A673 (cell line): ENCODE measurements at regions not wholly inside any gene's neighbourhood (a gene's known extent, or its start where the extent isn't known, plus 50 kb on each side); places are given as distances from the start of the nearest gene placed in this dataset.

Source experiments
- BruUV-seq: library from RNA; stranded (reverse); fragments of 400-500 nt; replicated peaks from 2 replicates; lab custom pipeline; 2021; lab: Mats Ljungman, UMichigan
- CTCF ChIA-PET: fragments of 300-600 bp; sonication (Branson Sonifier 250); formaldehyde crosslinking; loops from one replicate; lab custom pipeline; 2022; ENCODE audit warnings: antibody characterized with exemption; lab: Charles Lee
- POLR2A ChIA-PET: fragments of 300-600 bp; sonication (Branson Sonifier 250); formaldehyde crosslinking; loops from one replicate; lab custom pipeline; 2022; ENCODE audit warnings: antibody characterized with exemption; ENCODE audit not compliant: low non-redundant PET; lab: Charles Lee
- DNase-seq: peaks from one replicate; pipeline ENCODE4 v3.0.0-alpha.2; 2015; ENCODE audit warnings: low spot score
- H3K27ac ChIP-seq: fragments of 200-600 bp; sonication (generic); 2 replicates; pipeline ENCODE4 v1.5.1; 2016; ENCODE audit warnings: mixed run types, low read depth, mild to moderate bottlenecking, mixed read lengths, antibody characterized with exemption, low read length; ENCODE audit not compliant: poor library complexity, severe bottlenecking
- H3K27me3 ChIP-seq: fragments of 200-600 bp; sonication (generic); replicated peaks from 2 replicates; pipeline ENCODE4 v1.6.1; 2017; ENCODE audit warnings: mixed run types, low read depth, mild to moderate bottlenecking, mixed read lengths, antibody characterized with exemption, low read length; ENCODE audit not compliant: insufficient read depth, poor library complexity
- H3K36me3 ChIP-seq: fragments of 200-600 bp; sonication (generic); 2 replicates; pipeline ENCODE4 v1.6.1; 2016; ENCODE audit warnings: mixed run types, mild to moderate bottlenecking, mixed read lengths, antibody characterized with exemption, low read length; ENCODE audit not compliant: insufficient read depth, poor library complexity, severe bottlenecking
- H3K4me1 ChIP-seq: fragments of 200-600 bp; sonication (generic); 2 replicates; pipeline ENCODE4 v1.6.1; 2017; ENCODE audit warnings: mixed run types, mild to moderate bottlenecking, mixed read lengths, antibody characterized with exemption, low read length; ENCODE audit not compliant: insufficient read depth, poor library complexity, severe bottlenecking
- H3K4me3 ChIP-seq: fragments of 200-600 bp; sonication (generic); 2 replicates; pipeline ENCODE4 v1.5.1; 2016; ENCODE audit warnings: low read depth, mixed run types, mild to moderate bottlenecking, mixed read lengths, low read length; ENCODE audit not compliant: poor library complexity, severe bottlenecking
- H3K9me3 ChIP-seq: fragments of 200-600 bp; sonication (generic); 2 replicates; pipeline ENCODE4 v1.6.1; 2016; ENCODE audit warnings: mixed run types, low read depth, mild to moderate bottlenecking, mixed read lengths, antibody characterized with exemption, low read length; ENCODE audit not compliant: poor library complexity, severe bottlenecking
- EZH2 ChIP-seq: fragments of 200-600 bp; sonication (generic); IDR thresholded peaks from 2 replicates; pipeline ENCODE4 v1.6.1; 2017; ENCODE audit warnings: borderline replicate concordance, low read depth, mild to moderate bottlenecking, mixed read lengths, antibody characterized with exemption, low read length; ENCODE audit not compliant: poor library complexity, severe bottlenecking
- intact Hi-C: fragments of 100-400 bp; cut with micrococcal nuclease; formaldehyde crosslinking; loops from one replicate; pipeline ENCODE4 v1.10.0; 2022; ENCODE audit not compliant: unreplicated experiment
- TF ChIP-seq, protein P1 (sequence below): fragments of 300-800, 200-600 bp; sonication (generic); conservative IDR thresholded peaks from 2 replicates; pipeline ENCODE4 v1.5.1; 2017; ENCODE audit warnings: low read depth, mild to moderate bottlenecking, antibody characterized with exemption, low read length, moderate library complexity, mixed read lengths

DNA sequence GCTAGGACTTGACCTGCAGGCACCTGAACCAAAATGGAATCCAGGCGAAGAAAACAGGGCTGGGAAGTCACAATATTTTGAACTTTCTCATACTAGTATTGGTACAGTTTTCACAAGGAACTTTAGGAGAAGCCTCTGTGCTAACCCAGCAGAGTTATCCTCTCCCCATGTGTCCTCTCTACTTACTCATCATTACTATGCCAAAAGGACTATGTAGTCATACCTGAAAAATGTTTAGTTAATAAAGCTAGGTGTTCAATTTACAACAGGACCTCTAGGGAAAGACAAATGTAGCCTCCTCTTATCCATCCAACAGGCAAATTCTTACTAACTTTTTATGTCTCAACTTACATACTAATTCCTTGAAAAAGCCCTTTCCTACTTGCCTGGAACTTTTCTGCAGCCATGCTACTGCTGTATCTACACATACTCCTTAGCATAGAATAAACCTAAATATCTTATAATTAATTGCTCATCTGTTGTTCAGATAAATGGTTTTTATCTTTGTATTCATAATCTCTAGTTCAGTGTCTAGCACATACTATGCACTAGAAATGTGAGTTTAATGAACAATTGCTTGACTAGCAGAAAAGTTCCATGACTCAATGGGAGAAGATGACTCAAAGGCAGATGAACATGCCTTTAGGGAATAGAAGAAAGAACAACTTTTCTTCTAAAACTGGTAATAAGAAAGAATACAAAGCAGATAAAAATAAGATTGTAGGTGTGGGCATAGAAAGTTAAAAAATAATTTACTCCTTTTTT lies 215.5 kb upstream of the VEGFC start:
- ChIA-PET CTCF (no interaction called here), POLR2A (no interaction called here)
- intact Hi-C loops = no loop called here
- peaks cover 3% of the 10 kb centered on the region for H3K27me3 ChIP-seq
- no peaks in the 10 kb centered on the region for H3K4me1 ChIP-seq
- TF ChIP-seq, protein P1, sequence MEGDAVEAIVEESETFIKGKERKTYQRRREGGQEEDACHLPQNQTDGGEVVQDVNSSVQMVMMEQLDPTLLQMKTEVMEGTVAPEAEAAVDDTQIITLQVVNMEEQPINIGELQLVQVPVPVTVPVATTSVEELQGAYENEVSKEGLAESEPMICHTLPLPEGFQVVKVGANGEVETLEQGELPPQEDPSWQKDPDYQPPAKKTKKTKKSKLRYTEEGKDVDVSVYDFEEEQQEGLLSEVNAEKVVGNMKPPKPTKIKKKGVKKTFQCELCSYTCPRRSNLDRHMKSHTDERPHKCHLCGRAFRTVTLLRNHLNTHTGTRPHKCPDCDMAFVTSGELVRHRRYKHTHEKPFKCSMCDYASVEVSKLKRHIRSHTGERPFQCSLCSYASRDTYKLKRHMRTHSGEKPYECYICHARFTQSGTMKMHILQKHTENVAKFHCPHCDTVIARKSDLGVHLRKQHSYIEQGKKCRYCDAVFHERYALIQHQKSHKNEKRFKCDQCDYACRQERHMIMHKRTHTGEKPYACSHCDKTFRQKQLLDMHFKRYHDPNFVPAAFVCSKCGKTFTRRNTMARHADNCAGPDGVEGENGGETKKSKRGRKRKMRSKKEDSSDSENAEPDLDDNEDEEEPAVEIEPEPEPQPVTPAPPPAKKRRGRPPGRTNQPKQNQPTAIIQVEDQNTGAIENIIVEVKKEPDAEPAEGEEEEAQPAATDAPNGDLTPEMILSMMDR = no peak
- no peak for TF ChIP-seq EZH2
- H3K27ac ChIP-seq = no peak overlapping the region
- no peak overlapping the region for H3K4me3 ChIP-seq
- no TSS peak for BruUV-seq
- H3K9me3 ChIP-seq = no peaks in the 10 kb centered on the region
- H3K36me3 ChIP-seq = no peaks in the 10 kb centered on the region
- no peak for DNase-seq

DNA sequence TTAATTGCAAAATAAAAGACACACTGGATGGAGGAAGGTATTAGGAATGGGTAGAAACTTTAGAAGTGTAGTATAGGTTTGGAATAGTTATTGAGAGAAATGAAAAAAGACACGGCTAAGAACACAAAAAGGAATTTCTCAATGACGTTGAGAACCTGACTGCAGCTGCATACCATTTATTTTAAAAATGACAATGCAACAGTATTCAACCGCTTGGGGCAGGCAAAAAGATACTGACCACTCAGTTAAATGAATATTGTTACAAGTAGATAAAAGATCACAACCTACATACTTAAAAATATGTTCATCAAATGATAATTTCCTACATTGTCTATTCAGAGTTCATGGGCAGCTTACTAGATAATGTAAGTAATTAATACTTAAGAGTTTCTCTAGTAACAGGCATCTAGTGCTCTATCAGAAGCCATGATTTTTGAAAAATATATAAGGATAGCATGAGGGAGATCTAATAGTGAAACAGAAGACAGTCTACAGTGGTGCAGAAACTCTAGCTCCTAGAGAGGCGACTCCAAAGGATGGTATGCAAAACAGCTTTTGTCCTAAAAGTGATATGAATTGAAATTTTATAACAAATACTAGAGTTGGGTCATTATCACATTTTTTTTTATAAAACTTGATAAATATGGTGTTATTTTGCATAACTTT lies 216.2 kb upstream of the VEGFC start:
- peaks cover 3% of the 10 kb centered on the region for H3K27me3 ChIP-seq
- H3K9me3 ChIP-seq = no peaks in the 10 kb centered on the region
- H3K4me1 ChIP-seq = no peaks in the 10 kb centered on the region
- no peaks in the 10 kb centered on the region for H3K36me3 ChIP-seq
- no peak overlapping the region for H3K4me3 ChIP-seq
- no peak overlapping the region for H3K27ac ChIP-seq
- DNase-seq = no peak
- no peak for TF ChIP-seq EZH2
- ChIA-PET POLR2A (no interaction called here), CTCF (no interaction called here)
- intact Hi-C loops = no loop called here
- BruUV-seq = no TSS peak

DNA sequence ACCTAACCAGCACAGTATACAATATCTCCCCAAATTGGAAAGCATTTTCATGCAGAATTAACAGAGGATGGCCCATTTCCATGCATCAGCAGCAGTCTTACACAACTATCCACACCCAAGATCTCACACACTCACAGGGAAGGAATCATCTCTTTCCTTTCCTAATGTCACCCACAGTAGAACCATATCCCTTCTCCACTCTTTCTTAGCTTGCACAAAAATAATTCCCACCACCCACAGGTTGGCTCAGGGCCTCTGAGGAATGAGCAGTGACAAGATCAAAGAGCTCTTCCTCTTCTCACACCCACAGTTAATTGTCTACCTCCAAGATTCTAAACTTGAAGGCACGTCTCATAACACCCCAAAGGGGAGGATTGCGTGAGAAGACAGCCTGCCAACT lies 217.7 kb upstream of the VEGFC start:
- ChIA-PET CTCF (no interaction called here), POLR2A (no interaction called here)
- no peak overlapping the region for H3K4me3 ChIP-seq
- intact Hi-C loops = no loop called here
- TF ChIP-seq, protein P1 = no peak
- no peak for TF ChIP-seq EZH2
- H3K27ac ChIP-seq = no peak overlapping the region
- H3K4me1 ChIP-seq = no peaks in the 10 kb centered on the region
- H3K9me3 ChIP-seq = no peaks in the 10 kb centered on the region
- peaks cover 3% of the 10 kb centered on the region for H3K27me3 ChIP-seq
- no peak for DNase-seq
- H3K36me3 ChIP-seq = no peaks in the 10 kb centered on the region
- BruUV-seq = no TSS peak
